ENCODE measurements at regions not wholly inside any gene's neighbourhood (a gene's known extent, or its start where the extent isn't known, plus 50 kb on each side); places are given as distances from the start of the nearest gene placed in this dataset.
A peak's percentile ranks its signal among the peaks of the same experiment; 100 is the strongest.

DNA sequence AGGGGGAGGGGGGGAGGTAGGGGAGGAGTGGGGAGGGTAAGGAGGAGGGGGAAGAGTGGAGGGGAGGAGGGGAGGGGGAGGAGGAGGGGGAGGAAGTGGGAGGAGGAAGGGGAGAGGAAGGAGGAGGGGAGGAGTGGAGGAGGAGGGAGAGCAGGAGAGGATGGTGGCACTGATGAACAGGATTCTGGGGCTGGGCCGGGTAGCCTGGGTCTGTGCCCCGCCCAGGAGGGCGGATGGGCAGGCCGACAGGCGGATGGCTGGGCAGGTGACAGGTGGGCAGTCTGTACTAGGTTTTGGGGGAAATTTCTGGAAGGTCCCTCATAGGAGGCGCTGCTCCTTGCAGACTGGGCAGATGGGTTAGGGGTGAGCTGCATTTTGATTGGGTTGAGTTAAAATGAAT lies 66.0 kb upstream of the ADRA2C start:
- intact Hi-C loops (cut with DNase I): no loop called here
- no peak overlapping the region for H3K4me3 ChIP-seq
- no peaks in the 10 kb centered on the region for H3K4me1 ChIP-seq
- ATAC-seq (no peak), DNase-seq (peak in 1 of 3 donors; percentile 22)
- no peaks in the 10 kb centered on the region for H3K36me3 ChIP-seq
- 66% methylated on average over 6 of the region's 6 CpGs for WGBS (ENCODE audit: insufficient coverage, low coverage, low lambda C conversion rate, missing lambda C conversion rate)
- H3K27me3 ChIP-seq: peaks cover 0 to 5% of the 10 kb centered on the region in 2 donors
- TF ChIP-seq POLR2A (IDR thresholded peaks at IDR 0.05): no peak
- TF ChIP-seq, protein P1, sequence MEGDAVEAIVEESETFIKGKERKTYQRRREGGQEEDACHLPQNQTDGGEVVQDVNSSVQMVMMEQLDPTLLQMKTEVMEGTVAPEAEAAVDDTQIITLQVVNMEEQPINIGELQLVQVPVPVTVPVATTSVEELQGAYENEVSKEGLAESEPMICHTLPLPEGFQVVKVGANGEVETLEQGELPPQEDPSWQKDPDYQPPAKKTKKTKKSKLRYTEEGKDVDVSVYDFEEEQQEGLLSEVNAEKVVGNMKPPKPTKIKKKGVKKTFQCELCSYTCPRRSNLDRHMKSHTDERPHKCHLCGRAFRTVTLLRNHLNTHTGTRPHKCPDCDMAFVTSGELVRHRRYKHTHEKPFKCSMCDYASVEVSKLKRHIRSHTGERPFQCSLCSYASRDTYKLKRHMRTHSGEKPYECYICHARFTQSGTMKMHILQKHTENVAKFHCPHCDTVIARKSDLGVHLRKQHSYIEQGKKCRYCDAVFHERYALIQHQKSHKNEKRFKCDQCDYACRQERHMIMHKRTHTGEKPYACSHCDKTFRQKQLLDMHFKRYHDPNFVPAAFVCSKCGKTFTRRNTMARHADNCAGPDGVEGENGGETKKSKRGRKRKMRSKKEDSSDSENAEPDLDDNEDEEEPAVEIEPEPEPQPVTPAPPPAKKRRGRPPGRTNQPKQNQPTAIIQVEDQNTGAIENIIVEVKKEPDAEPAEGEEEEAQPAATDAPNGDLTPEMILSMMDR (IDR thresholded peaks at IDR 0.05): no peak
- no peaks in the 10 kb centered on the region for H3K9me3 ChIP-seq
- H3K27ac ChIP-seq: no peak overlapping the region

DNA sequence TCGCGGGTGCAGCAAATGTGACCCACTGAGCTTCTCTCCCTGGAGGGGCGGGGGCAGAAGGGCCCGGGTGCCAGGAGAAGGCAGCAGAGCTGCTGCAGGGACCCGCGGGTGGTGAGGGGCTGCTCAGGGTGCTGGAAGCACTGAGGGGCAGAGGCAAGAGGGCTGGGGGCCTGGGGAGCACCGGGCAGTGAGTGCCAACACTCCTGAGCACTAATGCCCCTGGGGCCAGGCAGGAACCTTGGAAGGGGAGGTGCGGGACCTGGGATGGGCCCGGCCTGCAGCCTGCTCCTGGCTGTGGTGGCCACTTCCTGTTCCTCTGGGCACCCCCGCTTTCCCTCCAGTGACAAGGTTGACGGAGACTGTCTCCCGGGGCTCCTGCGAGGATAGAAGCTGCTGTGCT lies 66.5 kb upstream of the ADRA2C start:
- peaks cover 0 to 5% of the 10 kb centered on the region in 2 donors for H3K27me3 ChIP-seq
- WGBS (ENCODE audit: insufficient coverage, low coverage, low lambda C conversion rate, missing lambda C conversion rate): 43% methylated on average over 11 of the region's 13 CpGs
- intact Hi-C loops (cut with DNase I): no loop called here
- ATAC-seq: no peak
- TF ChIP-seq, protein P1 (IDR thresholded peaks at IDR 0.05): no peak
- TF ChIP-seq POLR2A (IDR thresholded peaks at IDR 0.05): no peak
- H3K36me3 ChIP-seq: no peaks in the 10 kb centered on the region
- no peak overlapping the region for H3K4me3 ChIP-seq
- H3K27ac ChIP-seq: no peak overlapping the region
- H3K4me1 ChIP-seq: no peaks in the 10 kb centered on the region
- peak in 1 of 3 donors; percentile 44 for DNase-seq
- H3K9me3 ChIP-seq: no peaks in the 10 kb centered on the region

DNA sequence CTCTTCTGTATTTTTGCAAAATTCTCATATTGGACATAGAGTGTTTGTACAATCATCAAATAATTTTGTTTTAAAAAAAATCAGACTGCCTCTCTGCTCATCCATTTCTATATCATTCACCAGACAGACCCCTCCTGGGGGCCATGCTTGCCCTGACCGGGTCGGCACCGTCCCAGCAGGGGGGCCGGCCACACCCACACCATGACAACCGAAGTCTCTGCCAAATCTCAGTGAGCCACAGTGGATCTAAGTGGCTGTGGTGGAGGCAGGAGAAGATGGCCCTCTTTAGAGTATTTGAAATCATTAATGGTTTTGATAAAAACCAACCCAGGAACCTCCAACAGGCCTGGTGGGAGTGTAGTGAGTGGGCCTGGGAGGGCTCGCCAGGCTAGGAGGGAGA lies 66.9 kb upstream of the ADRA2C start:
- TF ChIP-seq, protein P1 (IDR thresholded peaks at IDR 0.05): no peak
- TF ChIP-seq POLR2A (IDR thresholded peaks at IDR 0.05): no peak
- Histone ChIP-seq H3K9me3 (no peaks in the 10 kb centered on the region), H3K36me3 (no peaks in the 10 kb centered on the region), H3K27me3 (peaks cover 0 to 5% of the 10 kb centered on the region in 2 donors), H3K4me3 (no peak overlapping the region), H3K27ac (no peak overlapping the region), H3K4me1 (no peaks in the 10 kb centered on the region)
- WGBS (ENCODE audit: insufficient coverage, low coverage, low lambda C conversion rate, missing lambda C conversion rate): 19% methylated on average over 5 of the region's 6 CpGs
- DNase-seq: no peak
- intact Hi-C loops (cut with DNase I): no loop called here
- ATAC-seq: no peak

DNA sequence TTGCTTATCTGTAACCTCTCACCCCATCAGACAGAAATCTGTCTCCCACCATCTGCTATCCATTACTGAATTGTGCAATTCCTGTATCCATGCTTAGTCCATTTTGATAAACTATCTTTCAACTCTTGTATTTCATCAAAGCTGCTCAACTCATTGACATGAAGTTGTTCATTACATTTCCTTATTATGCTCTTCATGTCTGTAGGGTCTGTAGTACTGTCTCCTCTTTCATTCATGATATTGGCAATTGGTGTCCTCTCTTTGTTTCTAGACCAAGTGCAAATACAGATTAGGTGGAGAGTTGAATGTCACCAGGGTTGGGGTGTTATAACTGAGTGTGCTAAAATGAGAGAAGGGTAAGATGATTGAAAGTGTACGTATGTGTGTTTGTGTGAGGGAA lies 69.2 kb upstream of the ADRA2C start:
- TF ChIP-seq, protein P1 (IDR thresholded peaks at IDR 0.05): no peak
- TF ChIP-seq POLR2A (IDR thresholded peaks at IDR 0.05): no peak
- Histone ChIP-seq H3K27me3 (peaks cover 0 to 5% of the 10 kb centered on the region in 2 donors), H3K9me3 (no peaks in the 10 kb centered on the region), H3K36me3 (no peaks in the 10 kb centered on the region), H3K4me1 (no peaks in the 10 kb centered on the region), H3K4me3 (no peak overlapping the region), H3K27ac (no peak overlapping the region)
- DNase-seq: no peak
- 100% methylated on average over 1 of the region's 1 CpG for WGBS (ENCODE audit: insufficient coverage, low coverage, low lambda C conversion rate, missing lambda C conversion rate)
- no peak for ATAC-seq
- intact Hi-C loops (cut with DNase I): no loop called here
